DOHH2 (cell line): ENCODE measurements at regions not wholly inside any gene's neighbourhood (a gene's known extent, or its start where the extent isn't known, plus 50 kb on each side); places are given as distances from the start of the nearest gene placed in this dataset.

Experiments used
- EZH2phosphoT487 ChIP-seq: fragments of 200-600 bp; sonication (generic); IDR thresholded peaks from 2 replicates; pipeline ENCODE4 v1.6.1; 2017; ENCODE audit warnings: borderline replicate concordance, mild to moderate bottlenecking, antibody characterized with exemption, low read length, moderate library complexity, mixed read lengths
- TF ChIP-seq, protein P1 (sequence below): fragments of 200-600 bp; sonication (generic); IDR thresholded peaks from one replicate; pipeline ENCODE4 v1.5.1; 2014; ENCODE audit warnings: antibody characterized with exemption, mild to moderate bottlenecking, low read depth, low read length; ENCODE audit not compliant: poor library complexity, severe bottlenecking

DNA sequence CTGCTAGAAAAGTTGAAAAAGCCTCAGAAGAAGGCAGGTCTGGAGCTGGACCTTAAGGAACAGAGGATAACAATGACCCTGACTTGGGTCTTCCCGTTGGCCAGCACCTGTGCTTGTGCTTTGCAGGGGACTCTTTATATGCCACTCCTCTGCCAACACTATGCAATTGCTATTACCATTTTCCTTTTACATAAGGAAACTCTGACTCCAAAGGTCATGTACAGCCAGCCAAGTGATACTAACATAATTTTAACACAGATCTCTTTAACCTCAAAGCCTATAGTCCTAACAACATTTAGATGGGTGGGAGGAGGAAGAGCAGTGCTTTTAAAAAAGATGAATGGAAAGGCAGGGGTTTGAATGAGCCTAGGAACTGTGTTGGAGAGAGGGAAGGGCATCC, 106.6 kb upstream of the RAB4A start:
- TF ChIP-seq, protein P1, sequence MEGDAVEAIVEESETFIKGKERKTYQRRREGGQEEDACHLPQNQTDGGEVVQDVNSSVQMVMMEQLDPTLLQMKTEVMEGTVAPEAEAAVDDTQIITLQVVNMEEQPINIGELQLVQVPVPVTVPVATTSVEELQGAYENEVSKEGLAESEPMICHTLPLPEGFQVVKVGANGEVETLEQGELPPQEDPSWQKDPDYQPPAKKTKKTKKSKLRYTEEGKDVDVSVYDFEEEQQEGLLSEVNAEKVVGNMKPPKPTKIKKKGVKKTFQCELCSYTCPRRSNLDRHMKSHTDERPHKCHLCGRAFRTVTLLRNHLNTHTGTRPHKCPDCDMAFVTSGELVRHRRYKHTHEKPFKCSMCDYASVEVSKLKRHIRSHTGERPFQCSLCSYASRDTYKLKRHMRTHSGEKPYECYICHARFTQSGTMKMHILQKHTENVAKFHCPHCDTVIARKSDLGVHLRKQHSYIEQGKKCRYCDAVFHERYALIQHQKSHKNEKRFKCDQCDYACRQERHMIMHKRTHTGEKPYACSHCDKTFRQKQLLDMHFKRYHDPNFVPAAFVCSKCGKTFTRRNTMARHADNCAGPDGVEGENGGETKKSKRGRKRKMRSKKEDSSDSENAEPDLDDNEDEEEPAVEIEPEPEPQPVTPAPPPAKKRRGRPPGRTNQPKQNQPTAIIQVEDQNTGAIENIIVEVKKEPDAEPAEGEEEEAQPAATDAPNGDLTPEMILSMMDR: no peak
- TF ChIP-seq EZH2phosphoT487: no peak
